NB4 (cell line): ENCODE measurements at regions not wholly inside any gene's neighbourhood (a gene's known extent, or its start where the extent isn't known, plus 50 kb on each side); places are given as distances from the start of the nearest gene placed in this dataset.

Experiments used
- DNase-seq: peaks from one replicate; pipeline ENCODE4 v3.0.0; 2010; ENCODE audit warnings: low read depth
- H3K4me3 ChIP-seq: one replicate; pipeline ENCODE4 v1.5.1; 2011; ENCODE audit warnings: mild to moderate bottlenecking, low read depth, low read length, moderate library complexity
- CTCF ChIP-seq: IDR thresholded peaks from one replicate; pipeline ENCODE4 v1.5.1; 2012; ENCODE audit warnings: low read depth, low read length
- MAX ChIP-seq: IDR thresholded peaks from 2 replicates; pipeline ENCODE4 v1.6.1; 2011; ENCODE audit warnings: low read depth, low read length
- MYC ChIP-seq: IDR thresholded peaks from 2 replicates; pipeline ENCODE4 v1.6.1; 2011; ENCODE audit warnings: low read depth, low read length
- POLR2A ChIP-seq: IDR thresholded peaks from 2 replicates; pipeline ENCODE4 v1.6.1; 2011; ENCODE audit warnings: mild to moderate bottlenecking; ENCODE audit not compliant: insufficient read length; ENCODE audit errors: extremely low read depth

- DNase-seq = no peak
- H3K4me3 ChIP-seq = no peak overlapping the region
- TF ChIP-seq MAX (no peak), CTCF (no peak), MYC (no peak), POLR2A (no peak)
Measured at GRCh38 chr16:87085441-87085840, 231.8 kb downstream of the C16orf95 start.

- no peak for DNase-seq
- no peak overlapping the region for H3K4me3 ChIP-seq
- no peak for TF ChIP-seq MYC
- TF ChIP-seq MAX = no peak
- no peak for TF ChIP-seq POLR2A
- TF ChIP-seq CTCF = no peak
Measured at GRCh38 chr16:87086156-87086555, 231.0 kb downstream of the C16orf95 start.

GRCh38 chr16:87086575-87086974, 230.6 kb downstream of the C16orf95 start:
- TF ChIP-seq MAX (no peak), CTCF (no peak)
- no peak overlapping the region for H3K4me3 ChIP-seq
- no peak for DNase-seq

GRCh38 chr16:87092958-87093357, 224.2 kb downstream of the C16orf95 start:
- no peak overlapping the region for H3K4me3 ChIP-seq
- no peak for DNase-seq
- no peak for TF ChIP-seq MAX
- no peak for TF ChIP-seq CTCF
- no peak for TF ChIP-seq POLR2A
- TF ChIP-seq MYC = no peak

GRCh38 chr16:87093804-87094555, 223.2 kb downstream of the C16orf95 start:
- no peak for DNase-seq
- TF ChIP-seq MAX (no peak), POLR2A (no peak), MYC (no peak), CTCF (no peak)

More at GRCh38 chr16:87093804-87094555, 223.2 kb downstream of the C16orf95 start:
- H3K4me3 ChIP-seq = no peak overlapping the region
